ENCODE measurements at regions not wholly inside any gene's neighbourhood (a gene's known extent, or its start where the extent isn't known, plus 50 kb on each side); places are given as distances from the start of the nearest gene placed in this dataset.

- H3K9me3 ChIP-seq, result 0 out of 2 replicates have a peak, but pooled peaks cover 3% of the 10 kb centered on the region
- H3K4me3 ChIP-seq, result no peak overlapping the region
- H3K36me3 ChIP-seq, result no peaks in the 10 kb centered on the region
- no peak for DNase-seq
- H3K27me3 ChIP-seq, result no peaks in the 10 kb centered on the region
Observed at GRCh38 chr4:113821856-113822255, 60.3 kb upstream of the CAMK2D start.

- DNase-seq, result no peak
- Histone ChIP-seq H3K4me3 (no peak overlapping the region), H3K27me3 (no peaks in the 10 kb centered on the region), H3K9me3 (0 out of 2 replicates have a peak, but pooled peaks cover 3% of the 10 kb centered on the region), H3K36me3 (no peaks in the 10 kb centered on the region)
Observed at GRCh38 chr4:113820108-113820507, 58.6 kb upstream of the CAMK2D start.

GRCh38 chr4:113815826-113816225, 54.3 kb upstream of the CAMK2D start:
- Histone ChIP-seq H3K4me3 (no peak overlapping the region), H3K36me3 (no peaks in the 10 kb centered on the region), H3K27me3 (no peaks in the 10 kb centered on the region), H3K9me3 (0 out of 2 replicates have a peak, but pooled peaks cover 3% of the 10 kb centered on the region)
- no peak for DNase-seq

- H3K4me3 ChIP-seq, result no peak overlapping the region
- no peak for DNase-seq
- no peaks in the 10 kb centered on the region for H3K27me3 ChIP-seq
- H3K36me3 ChIP-seq, result no peaks in the 10 kb centered on the region
- H3K9me3 ChIP-seq, result no peaks in the 10 kb centered on the region
Observed at GRCh38 chr4:113811359-113811758, 49.8 kb upstream of the CAMK2D start.
